ENCODE measurements at regions not wholly inside any gene's neighbourhood (a gene's known extent, or its start where the extent isn't known, plus 50 kb on each side); places are given as distances from the start of the nearest gene placed in this dataset.

- Histone ChIP-seq H3K36me3 (ENCODE audit: control insufficient read depth, insufficient read depth, low read length) (no peaks in the 10 kb centered on the region), H3K27me3 (replicated peaks; ENCODE audit: control insufficient read depth, insufficient read depth, low read length) (no peaks in the 10 kb centered on the region), H3K4me3 (replicated peaks; ENCODE audit: low read depth, low read length) (no peak overlapping the region)
- DNase-seq (ENCODE audit: extremely low read depth, insufficient read length): no peak
- TF ChIP-seq CTCF (IDR thresholded peaks at IDR 0.05; ENCODE audit: insufficient read depth, low read length, poor library complexity, severe bottlenecking): no peak
Measured at GRCh38 chr16:87134628-87134995, 182.6 kb downstream of the C16orf95 start.

- H3K27me3 ChIP-seq (replicated peaks; ENCODE audit: control insufficient read depth, insufficient read depth, low read length): no peaks in the 10 kb centered on the region
- H3K4me3 ChIP-seq (replicated peaks; ENCODE audit: low read depth, low read length): no peak overlapping the region
- no peak for TF ChIP-seq CTCF (IDR thresholded peaks at IDR 0.05; ENCODE audit: insufficient read depth, low read length, poor library complexity, severe bottlenecking)
- no peak for DNase-seq (ENCODE audit: extremely low read depth, insufficient read length)
- no peaks in the 10 kb centered on the region for H3K36me3 ChIP-seq (ENCODE audit: control insufficient read depth, insufficient read depth, low read length)
Measured at GRCh38 chr16:87135246-87136030, 181.8 kb downstream of the C16orf95 start.

GRCh38 chr16:87138316-87138715 is 178.9 kb downstream of the C16orf95 start:
- Histone ChIP-seq H3K27me3 (replicated peaks; ENCODE audit: control insufficient read depth, insufficient read depth, low read length) (no peaks in the 10 kb centered on the region; the same call in 1 of the 2 replicates), H3K36me3 (ENCODE audit: control insufficient read depth, insufficient read depth, low read length) (no peaks in the 10 kb centered on the region), H3K4me3 (replicated peaks; ENCODE audit: low read depth, low read length) (no peak overlapping the region)
- DNase-seq (ENCODE audit: extremely low read depth, insufficient read length): no peak
- no peak for TF ChIP-seq CTCF (IDR thresholded peaks at IDR 0.05; ENCODE audit: insufficient read depth, low read length, poor library complexity, severe bottlenecking)

GRCh38 chr16:87138738-87139267 is 178.4 kb downstream of the C16orf95 start:
- TF ChIP-seq CTCF (IDR thresholded peaks at IDR 0.05; ENCODE audit: insufficient read depth, low read length, poor library complexity, severe bottlenecking): no peak
- no peak overlapping the region for H3K4me3 ChIP-seq (replicated peaks; ENCODE audit: low read depth, low read length)
- H3K36me3 ChIP-seq (ENCODE audit: control insufficient read depth, insufficient read depth, low read length): no peaks in the 10 kb centered on the region
- H3K27me3 ChIP-seq (replicated peaks; ENCODE audit: control insufficient read depth, insufficient read depth, low read length): no peaks in the 10 kb centered on the region; the same call in 1 of the 2 replicates
- DNase-seq (ENCODE audit: extremely low read depth, insufficient read length): no peak

- H3K27me3 ChIP-seq (replicated peaks; ENCODE audit: control insufficient read depth, insufficient read depth, low read length): no peaks in the 10 kb centered on the region; the same call in 1 of the 2 replicates
- no peaks in the 10 kb centered on the region for H3K36me3 ChIP-seq (ENCODE audit: control insufficient read depth, insufficient read depth, low read length)
- H3K4me3 ChIP-seq (replicated peaks; ENCODE audit: low read depth, low read length): no peak overlapping the region
- no peak for DNase-seq (ENCODE audit: extremely low read depth, insufficient read length)
- no peak for TF ChIP-seq CTCF (IDR thresholded peaks at IDR 0.05; ENCODE audit: insufficient read depth, low read length, poor library complexity, severe bottlenecking)
Measured at GRCh38 chr16:87140211-87141200, 176.7 kb downstream of the C16orf95 start.

All from GM06990 (cell line).